ENCODE measurements at regions not wholly inside any gene's neighbourhood (a gene's known extent, or its start where the extent isn't known, plus 50 kb on each side); places are given as distances from the start of the nearest gene placed in this dataset.
A peak's percentile ranks its signal among the peaks of the same experiment; 100 is the strongest.
"Not testable (repeated sequence)": the region's sequence is repeated elsewhere in the genome, so short reads cannot be mapped to it uniquely, and the experiment has no call there.

DNA sequence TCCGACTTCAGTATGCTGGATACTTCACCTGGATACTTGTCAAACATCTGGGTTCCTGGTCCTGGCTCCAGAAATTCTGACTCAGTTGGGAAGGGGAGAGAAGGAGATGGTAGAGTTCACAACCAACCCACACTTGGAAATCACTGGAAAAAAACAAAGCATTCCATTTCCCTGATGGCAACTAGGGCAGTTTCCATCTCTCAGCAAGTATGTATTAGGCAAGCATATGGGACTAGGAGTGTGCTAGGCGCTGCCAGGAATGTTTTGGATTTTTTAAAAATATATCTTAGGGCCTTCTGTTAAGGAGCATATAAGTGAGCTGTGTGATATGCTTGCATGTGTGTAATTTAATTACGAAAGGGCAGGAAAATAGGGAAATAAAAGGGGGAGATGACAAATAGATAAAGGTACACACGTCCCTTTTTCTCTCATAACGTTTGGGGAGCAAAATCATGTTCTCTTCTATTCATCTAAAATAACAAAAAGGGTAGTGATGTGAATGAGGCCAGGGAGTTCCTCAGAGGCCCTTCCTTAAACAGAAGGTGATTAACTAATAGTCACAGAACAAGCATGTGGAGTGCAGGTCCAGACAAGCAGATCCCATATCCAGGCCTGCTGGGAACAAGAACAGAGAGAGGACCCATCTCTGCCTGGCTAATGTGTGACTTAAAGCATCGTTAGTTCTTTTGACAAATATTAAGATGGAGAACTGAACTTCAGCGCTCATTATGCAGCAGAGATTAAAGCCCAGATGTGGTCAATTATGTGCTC is 64.5 kb upstream of the NFE2L3 start:
- Histone ChIP-seq H3K27ac (ENCODE audit: low read depth, low read length) (no peak overlapping the region), H3K4ac (ENCODE audit: low read depth, low read length) (no peak overlapping the region), H3K9ac (ENCODE audit: low read length) (no peak overlapping the region), H2BK5ac (ENCODE audit: low read length) (no peak overlapping the region), H3K18ac (ENCODE audit: low read length) (no peak overlapping the region), H3K79me1 (ENCODE audit: low read length) (no peaks in the 10 kb centered on the region), H3K56ac (ENCODE audit: low read length) (no peak overlapping the region), H2BK15ac (replicated peaks; ENCODE audit: low read depth) (no peak overlapping the region), H3K4me3 (ENCODE audit: low read length) (no peak overlapping the region), H3K27me3 (ENCODE audit: insufficient read depth, low read length, poor library complexity) (no peaks in the 10 kb centered on the region), H4K8ac (ENCODE audit: low read depth, low read length) (no peak overlapping the region), H3K23ac (ENCODE audit: low read length) (no peak overlapping the region), H4K5ac (ENCODE audit: low read length) (no peak overlapping the region), H3K4me1 (ENCODE audit: control insufficient read depth, low read depth, low read length) (peaks cover 1% of the 10 kb centered on the region), H2BK120ac (ENCODE audit: low read depth, low read length) (no peak overlapping the region), H3K36me3 (ENCODE audit: control insufficient read depth, insufficient read depth, low read length) (no peaks in the 10 kb centered on the region), H3K4me2 (ENCODE audit: low read length) (no peak overlapping the region), H3K79me2 (ENCODE audit: control insufficient read depth, insufficient read depth, low read length) (no peaks in the 10 kb centered on the region), H2AK5ac (ENCODE audit: low read length) (no peak overlapping the region)
- no peak for DNase-seq
- WGBS (ENCODE audit: extremely low coverage, insufficient coverage, low lambda C conversion rate): no CpG with 5 or more reads among the region's 7 CpGs

GRCh38 chr7:26089469-26089868 is 62.5 kb upstream of the NFE2L3 start:
- WGBS (ENCODE audit: extremely low coverage, insufficient coverage, low lambda C conversion rate): no CpG with 5 or more reads among the region's 6 CpGs
- not testable (repeated sequence) for H3K23ac ChIP-seq (ENCODE audit: low read length); H2BK15ac ChIP-seq (replicated peaks; ENCODE audit: low read depth); H4K8ac ChIP-seq (ENCODE audit: low read depth, low read length); H3K18ac ChIP-seq (ENCODE audit: low read length); H3K56ac ChIP-seq (ENCODE audit: low read length); H3K4me3 ChIP-seq (ENCODE audit: low read length); H2AK5ac ChIP-seq (ENCODE audit: low read length); H3K4me2 ChIP-seq (ENCODE audit: low read length); H3K4ac ChIP-seq (ENCODE audit: low read depth, low read length); H3K79me2 ChIP-seq (ENCODE audit: control insufficient read depth, insufficient read depth, low read length); H2BK5ac ChIP-seq (ENCODE audit: low read length); H3K27ac ChIP-seq (ENCODE audit: low read depth, low read length); DNase-seq; H4K5ac ChIP-seq (ENCODE audit: low read length); H3K27me3 ChIP-seq (ENCODE audit: insufficient read depth, low read length, poor library complexity); H3K4me1 ChIP-seq (ENCODE audit: control insufficient read depth, low read depth, low read length); H2BK120ac ChIP-seq (ENCODE audit: low read depth, low read length); H3K79me1 ChIP-seq (ENCODE audit: low read length); H3K9ac ChIP-seq (ENCODE audit: low read length); H3K36me3 ChIP-seq (ENCODE audit: control insufficient read depth, insufficient read depth, low read length)

GRCh38 chr7:26090927-26091519 is 61.0 kb upstream of the NFE2L3 start:
- peak; percentile 84 for DNase-seq
- no peaks in the 10 kb centered on the region for H3K27me3 ChIP-seq (ENCODE audit: insufficient read depth, low read length, poor library complexity)
- no peak overlapping the region for H4K8ac ChIP-seq (ENCODE audit: low read depth, low read length)
- H3K56ac ChIP-seq (ENCODE audit: low read length): no peak overlapping the region
- H3K36me3 ChIP-seq (ENCODE audit: control insufficient read depth, insufficient read depth, low read length): no peaks in the 10 kb centered on the region
- no CpG with 5 or more reads among the region's 6 CpGs for WGBS (ENCODE audit: extremely low coverage, insufficient coverage, low lambda C conversion rate)
- no peaks in the 10 kb centered on the region for H3K79me1 ChIP-seq (ENCODE audit: low read length)
- peaks cover 1% of the 10 kb centered on the region for H3K4me1 ChIP-seq (ENCODE audit: control insufficient read depth, low read depth, low read length)
- no peak overlapping the region for H3K4me2 ChIP-seq (ENCODE audit: low read length)
- H2AK5ac ChIP-seq (ENCODE audit: low read length): no peak overlapping the region
- no peak overlapping the region for H3K27ac ChIP-seq (ENCODE audit: low read depth, low read length)
- H3K4ac ChIP-seq (ENCODE audit: low read depth, low read length): no peak overlapping the region
- no peak overlapping the region for H2BK5ac ChIP-seq (ENCODE audit: low read length)
- no peak overlapping the region for H3K18ac ChIP-seq (ENCODE audit: low read length)
- H2BK120ac ChIP-seq (ENCODE audit: low read depth, low read length): no peak overlapping the region
- H2BK15ac ChIP-seq (replicated peaks; ENCODE audit: low read depth): no peak overlapping the region
- no peak overlapping the region for H3K4me3 ChIP-seq (ENCODE audit: low read length)
- H3K79me2 ChIP-seq (ENCODE audit: control insufficient read depth, insufficient read depth, low read length): no peaks in the 10 kb centered on the region
- H3K9ac ChIP-seq (ENCODE audit: low read length): no peak overlapping the region
- H4K5ac ChIP-seq (ENCODE audit: low read length): no peak overlapping the region
- H3K23ac ChIP-seq (ENCODE audit: low read length): no peak overlapping the region

DNA sequence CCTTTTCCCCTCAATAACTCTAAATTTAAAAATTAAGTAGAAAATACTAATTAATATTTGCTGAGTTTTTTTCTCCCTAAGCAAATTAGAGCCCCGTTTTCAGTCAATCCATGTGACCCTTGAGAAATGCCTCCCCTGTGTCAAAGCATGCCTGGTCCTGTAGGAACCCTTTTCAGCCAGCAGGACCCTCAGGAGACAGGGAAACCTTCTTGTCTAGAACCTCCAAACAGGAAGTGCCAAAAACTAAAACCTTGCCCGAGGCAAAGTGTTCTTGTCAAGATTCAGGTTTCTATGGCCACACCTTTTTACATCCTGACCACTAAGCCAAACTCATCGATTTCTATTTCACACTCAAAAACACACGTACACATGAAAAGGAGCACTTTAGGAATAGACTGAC is 60.1 kb upstream of the NFE2L3 start:
- Histone ChIP-seq H3K27ac (ENCODE audit: low read depth, low read length) (no peak overlapping the region), H2BK15ac (replicated peaks; ENCODE audit: low read depth) (no peak overlapping the region), H3K79me1 (ENCODE audit: low read length) (no peaks in the 10 kb centered on the region), H3K27me3 (ENCODE audit: insufficient read depth, low read length, poor library complexity) (no peaks in the 10 kb centered on the region), H3K23ac (ENCODE audit: low read length) (no peak overlapping the region), H3K56ac (ENCODE audit: low read length) (no peak overlapping the region), H3K4me1 (ENCODE audit: control insufficient read depth, low read depth, low read length) (peaks cover 1% of the 10 kb centered on the region), H3K9ac (ENCODE audit: low read length) (no peak overlapping the region), H2BK5ac (ENCODE audit: low read length) (no peak overlapping the region), H3K79me2 (ENCODE audit: control insufficient read depth, insufficient read depth, low read length) (no peaks in the 10 kb centered on the region), H3K4me3 (ENCODE audit: low read length) (no peak overlapping the region), H2AK5ac (ENCODE audit: low read length) (no peak overlapping the region), H3K18ac (ENCODE audit: low read length) (no peak overlapping the region), H3K36me3 (ENCODE audit: control insufficient read depth, insufficient read depth, low read length) (no peaks in the 10 kb centered on the region), H2BK120ac (ENCODE audit: low read depth, low read length) (no peak overlapping the region), H3K4ac (ENCODE audit: low read depth, low read length) (no peak overlapping the region), H4K8ac (ENCODE audit: low read depth, low read length) (no peak overlapping the region), H3K4me2 (ENCODE audit: low read length) (no peak overlapping the region), H4K5ac (ENCODE audit: low read length) (no peak overlapping the region)
- peak; percentile 82 for DNase-seq
- no CpG with 5 or more reads among the region's 4 CpGs for WGBS (ENCODE audit: extremely low coverage, insufficient coverage, low lambda C conversion rate)

DNA sequence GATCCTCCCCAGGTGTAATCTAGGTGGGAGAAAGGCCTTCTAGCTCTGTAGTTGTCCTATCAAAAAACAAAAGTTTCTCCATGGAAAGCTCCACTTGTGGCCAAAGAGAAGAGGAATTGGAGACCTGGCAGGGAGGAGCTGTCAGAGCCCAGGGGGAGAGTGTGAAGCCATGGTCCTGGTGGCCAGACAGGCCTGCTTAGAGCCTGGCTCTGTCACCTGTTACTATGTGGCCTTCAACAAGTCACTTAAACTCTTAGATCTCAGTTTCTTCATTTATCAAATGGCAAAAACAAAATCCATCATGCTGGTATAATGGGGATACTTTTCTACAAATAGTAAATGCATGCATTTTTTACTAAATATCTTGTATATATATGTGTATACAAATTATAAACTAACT is 59.0 kb upstream of the NFE2L3 start:
- Histone ChIP-seq H3K9ac (ENCODE audit: low read length) (no peak overlapping the region), H3K79me2 (ENCODE audit: control insufficient read depth, insufficient read depth, low read length) (no peaks in the 10 kb centered on the region), H3K4ac (ENCODE audit: low read depth, low read length) (no peak overlapping the region), H2AK5ac (ENCODE audit: low read length) (no peak overlapping the region), H4K5ac (ENCODE audit: low read length) (no peak overlapping the region), H3K79me1 (ENCODE audit: low read length) (no peaks in the 10 kb centered on the region), H2BK120ac (ENCODE audit: low read depth, low read length) (no peak overlapping the region), H3K4me1 (ENCODE audit: control insufficient read depth, low read depth, low read length) (peaks cover 1% of the 10 kb centered on the region), H4K8ac (ENCODE audit: low read depth, low read length) (no peak overlapping the region), H3K4me2 (ENCODE audit: low read length) (no peak overlapping the region), H3K36me3 (ENCODE audit: control insufficient read depth, insufficient read depth, low read length) (no peaks in the 10 kb centered on the region), H3K56ac (ENCODE audit: low read length) (no peak overlapping the region), H3K27me3 (ENCODE audit: insufficient read depth, low read length, poor library complexity) (no peaks in the 10 kb centered on the region), H3K4me3 (ENCODE audit: low read length) (no peak overlapping the region), H2BK5ac (ENCODE audit: low read length) (no peak overlapping the region), H2BK15ac (replicated peaks; ENCODE audit: low read depth) (no peak overlapping the region), H3K27ac (ENCODE audit: low read depth, low read length) (no peak overlapping the region), H3K23ac (ENCODE audit: low read length) (no peak overlapping the region), H3K18ac (ENCODE audit: low read length) (no peak overlapping the region)
- no peak for DNase-seq

DNA sequence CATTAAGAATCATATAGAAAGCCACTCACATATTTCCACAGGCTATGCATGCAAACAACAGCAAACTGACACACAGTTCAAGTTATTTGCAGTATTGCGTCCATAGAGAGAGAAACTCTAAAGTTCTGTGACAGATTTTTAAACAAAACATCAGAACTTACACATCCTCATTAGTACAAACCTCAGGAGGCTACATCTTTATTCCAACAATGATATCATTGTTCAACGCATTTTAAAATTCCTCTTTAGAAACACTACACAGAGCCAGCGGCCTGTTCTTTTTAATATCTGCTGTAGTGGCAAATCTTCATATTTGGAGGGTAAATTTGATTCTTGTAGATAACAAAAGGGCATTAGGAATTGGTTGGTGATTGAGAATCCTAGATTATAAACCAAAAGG is 55.9 kb upstream of the NFE2L3 start:
- H3K4me1 ChIP-seq (ENCODE audit: control insufficient read depth, low read depth, low read length): no peaks in the 10 kb centered on the region
- no peak overlapping the region for H2AK5ac ChIP-seq (ENCODE audit: low read length)
- no peak overlapping the region for H3K23ac ChIP-seq (ENCODE audit: low read length)
- WGBS (ENCODE audit: extremely low coverage, insufficient coverage, low lambda C conversion rate): no CpG with 5 or more reads among the region's 3 CpGs
- no peaks in the 10 kb centered on the region for H3K79me2 ChIP-seq (ENCODE audit: control insufficient read depth, insufficient read depth, low read length)
- H4K5ac ChIP-seq (ENCODE audit: low read length): no peak overlapping the region
- no peak overlapping the region for H3K4ac ChIP-seq (ENCODE audit: low read depth, low read length)
- no peak for DNase-seq
- no peaks in the 10 kb centered on the region for H3K27me3 ChIP-seq (ENCODE audit: insufficient read depth, low read length, poor library complexity)
- H4K8ac ChIP-seq (ENCODE audit: low read depth, low read length): no peak overlapping the region
- H3K56ac ChIP-seq (ENCODE audit: low read length): no peak overlapping the region
- H2BK120ac ChIP-seq (ENCODE audit: low read depth, low read length): no peak overlapping the region
- no peak overlapping the region for H2BK15ac ChIP-seq (replicated peaks; ENCODE audit: low read depth)
- no peaks in the 10 kb centered on the region for H3K36me3 ChIP-seq (ENCODE audit: control insufficient read depth, insufficient read depth, low read length)
- H3K27ac ChIP-seq (ENCODE audit: low read depth, low read length): no peak overlapping the region
- no peak overlapping the region for H3K4me2 ChIP-seq (ENCODE audit: low read length)
- H3K9ac ChIP-seq (ENCODE audit: low read length): no peak overlapping the region
- no peak overlapping the region for H3K18ac ChIP-seq (ENCODE audit: low read length)
- H3K79me1 ChIP-seq (ENCODE audit: low read length): no peaks in the 10 kb centered on the region
- H3K4me3 ChIP-seq (ENCODE audit: low read length): no peak overlapping the region
- H2BK5ac ChIP-seq (ENCODE audit: low read length): no peak overlapping the region
